SK-N-SH (cell line): ENCODE measurements at regions not wholly inside any gene's neighbourhood (a gene's known extent, or its start where the extent isn't known, plus 50 kb on each side); places are given as distances from the start of the nearest gene placed in this dataset.

Experiments used
- CTCF ChIA-PET: fragments of 300-600, 350-600 bp; formaldehyde crosslinking; extraction: SDS; loops from one replicate; lab custom pipeline; 2021; lab: Yijun Ruan, JAX
- POLR2A ChIA-PET: fragments of 350-600 bp; sonication (Branson Sonifier 250); formaldehyde crosslinking; extraction: SDS; loops from one replicate; lab custom pipeline; 2020; ENCODE audit warnings: antibody characterized with exemption, inconsistent platforms; lab: Yijun Ruan, JAX
- DNase-seq: peaks from one replicate; pipeline ENCODE4 v3.0.0; 2012
- H2AFZ ChIP-seq: fragments of 200-600 bp; sonication (generic); 2 replicates; pipeline ENCODE4 v1.8.1; 2016; ENCODE audit warnings: antibody characterized with exemption, mild to moderate bottlenecking, low read depth
- H3F3A ChIP-seq: fragments of 200-600 bp; sonication (generic); replicated peaks from 2 replicates; pipeline ENCODE3; 2016; ENCODE audit warnings: antibody characterized with exemption, mild to moderate bottlenecking; ENCODE audit not compliant: insufficient read depth
- H3K27ac ChIP-seq, 2 experiments: fragments of 200-500 bp in 1 of 2; fragments of 200-600 bp in 1 of 2; sonication (Bioruptor generic) in 1 of 2; sonication (generic), shearing (Covaris generic) in 1 of 2; 2 replicates each; pipeline versions ENCODE4 v1.5.1 to v1.6.1; 2014 to 2016; ENCODE audit warnings: low read depth in 2 of 2, inconsistent platforms in 1 of 2, low read length in 1 of 2, mild to moderate bottlenecking in 1 of 2, mixed read lengths in 1 of 2
- H3K27me3 ChIP-seq: fragments of 200-600 bp; sonication (generic), shearing (Covaris generic); 2 replicates; pipeline ENCODE4 v1.6.1; 2016; ENCODE audit warnings: mixed run types; ENCODE audit not compliant: insufficient read depth
- H3K36me3 ChIP-seq, 2 experiments: fragments of 200-500 bp in 1 of 2; fragments of 200-600 bp in 1 of 2; sonication (Bioruptor generic) in 1 of 2; sonication (generic) in 1 of 2; replicated peaks in 1 of 2; 2 replicates each; pipeline versions ENCODE3 to v1.5.1; 2014 to 2016; ENCODE audit warnings: low read length in 1 of 2, mild to moderate bottlenecking in 1 of 2; ENCODE audit not compliant: insufficient read depth in 2 of 2, control insufficient read depth in 1 of 2
- H3K4me1 ChIP-seq, 2 experiments: fragments of 200-500 bp in 1 of 2; fragments of 200-600 bp in 1 of 2; sonication (Bioruptor generic) in 1 of 2; sonication (generic), shearing (Covaris generic) in 1 of 2; 2 replicates each; pipeline versions ENCODE4 v1.5.1 to v1.6.1; 2014 to 2016; ENCODE audit warnings: low read depth in 1 of 2, low read length in 1 of 2, mixed run types in 1 of 2; ENCODE audit not compliant: insufficient read depth in 2 of 2, control insufficient read depth in 1 of 2
- H3K4me2 ChIP-seq: fragments of 200-600 bp; sonication (generic), shearing (Covaris generic); 2 replicates; pipeline ENCODE4 v1.6.1; 2017; ENCODE audit warnings: mixed run types
- H3K4me3 ChIP-seq, 2 experiments: fragments of 200-500 bp in 1 of 2; fragments of 200-600 bp in 1 of 2; sonication (Bioruptor generic) in 1 of 2; sonication (generic), shearing (Covaris generic) in 1 of 2; 2 replicates each; pipeline versions ENCODE4 v1.5.1 to v1.8.1; 2014 to 2016; ENCODE audit warnings: low read depth in 2 of 2, inconsistent platforms in 1 of 2, low read length in 1 of 2, mild to moderate bottlenecking in 1 of 2, mixed read lengths in 1 of 2, moderate library complexity in 1 of 2
- H3K79me2 ChIP-seq: fragments of 200-600 bp; sonication (generic); 2 replicates; pipeline ENCODE4 v1.8.1; 2017; ENCODE audit warnings: mild to moderate bottlenecking; ENCODE audit not compliant: insufficient read depth
- H3K9ac ChIP-seq: fragments of 200-600 bp; sonication (generic); 2 replicates; pipeline ENCODE4 v1.6.1; 2017; ENCODE audit warnings: mixed run types
- H3K9me2 ChIP-seq: fragments of 200-600 bp; sonication (generic); 2 replicates; pipeline ENCODE4 v1.6.1; 2017; ENCODE audit warnings: mixed run types
- H3K9me3 ChIP-seq: fragments of 200-600 bp; sonication (generic); 2 replicates; pipeline ENCODE4 v1.6.1; 2017; ENCODE audit warnings: mixed run types, mild to moderate bottlenecking, moderate library complexity
- H4K20me1 ChIP-seq: fragments of 200-600 bp; sonication (generic); 2 replicates; pipeline ENCODE4 v1.6.1; 2017; ENCODE audit warnings: mild to moderate bottlenecking, mixed run types; ENCODE audit not compliant: insufficient read depth
- EP300 ChIP-seq, 2 experiments: IDR thresholded peaks; 2 replicates each; pipeline versions ENCODE4 v1.4.0 to v1.6.1; 2012; ENCODE audit warnings: borderline replicate concordance in 1 of 2, low read depth in 1 of 2, low read length in 1 of 2
- EZH2phosphoT487 ChIP-seq: fragments of 200-600 bp; sonication (generic); IDR thresholded peaks from 2 replicates; pipeline ENCODE4 v1.6.1; 2017; ENCODE audit warnings: low read depth, mixed run types, mild to moderate bottlenecking, antibody characterized with exemption, moderate library complexity, borderline replicate concordance
- FOSL2 ChIP-seq: IDR thresholded peaks from 2 replicates; pipeline ENCODE4 v1.4.0; 2012; ENCODE audit warnings: low read depth, mild to moderate bottlenecking, moderate library complexity, borderline replicate concordance
- JUND ChIP-seq: IDR thresholded peaks from 2 replicates; pipeline ENCODE4 v1.4.0; 2012
- PBX3 ChIP-seq: IDR thresholded peaks from 2 replicates; pipeline ENCODE4; 2012
- RAD21 ChIP-seq: IDR thresholded peaks from 2 replicates; pipeline ENCODE4 v1.6.1; 2012; ENCODE audit warnings: mild to moderate bottlenecking, low read length
- REST ChIP-seq: IDR thresholded peaks from 2 replicates; pipeline ENCODE4 v1.6.1; 2012; ENCODE audit warnings: mild to moderate bottlenecking, low read depth, low read length, moderate library complexity
- TCF12 ChIP-seq: IDR thresholded peaks from 2 replicates; pipeline ENCODE4 v1.4.0; 2012
- TEAD4 ChIP-seq: IDR thresholded peaks from 2 replicates; pipeline ENCODE4 v1.4.0; 2012; ENCODE audit warnings: mild to moderate bottlenecking, borderline replicate concordance; ENCODE audit not compliant: insufficient read depth
- WGBS: methylation state at CpG from one replicate; pipeline ENCODE4 v1.1.6; 2017; ENCODE audit warnings: low lambda C conversion rate; 5-methylcytosine and 5-hydroxymethylcytosine counted together

- 35% methylated on average over 1 of the region's 1 CpG for WGBS
- Histone ChIP-seq H3K9ac (no peak overlapping the region), H3K9me3 (no peaks in the 10 kb centered on the region), H3K4me1 (peaks cover 0 to 6% of the 10 kb centered on the region in 2 experiments; a peak in 1 of 4 replicates), H3K27ac (no peak overlapping the region), H3K4me2 (no peak overlapping the region)
- peak; percentile 80; the same call in 1 of the 2 replicates for TF ChIP-seq REST
- no peak for TF ChIP-seq RAD21
- TF ChIP-seq, all 33 proteins: peak for 1
- Histone ChIP-seq H3F3A (peaks cover 10% of the 10 kb centered on the region), H4K20me1 (no peaks in the 10 kb centered on the region), H3K79me2 (no peaks in the 10 kb centered on the region), H3K36me3 (no peaks in the 10 kb centered on the region), H3K27me3 (no peaks in the 10 kb centered on the region), H3K4me3 (no peak overlapping the region), H3K9me2 (no peaks in the 10 kb centered on the region), H2AFZ (no peak overlapping the region)
- ChIA-PET CTCF (no interaction called here), POLR2A (no interaction called here)
- DNase-seq, result no peak
Measured at GRCh38 chr18:27808683-27809082, 368.2 kb downstream of the CDH2 start.

GRCh38 chr18:27803957-27804356 lies 373.0 kb downstream of the CDH2 start:
- peaks cover 12% of the 10 kb centered on the region for H3F3A ChIP-seq
- H3K79me2 ChIP-seq, result no peaks in the 10 kb centered on the region
- H3K27ac ChIP-seq, result peak overlapping the region in 1 of 2 experiments; percentile 46; a peak in 2 of 4 replicates
- H3K36me3 ChIP-seq, result no peaks in the 10 kb centered on the region
- H3K4me3 ChIP-seq, result no peak overlapping the region
- DNase-seq, result no peak
- H3K4me2 ChIP-seq, result no peak overlapping the region
- no peaks in the 10 kb centered on the region for H3K27me3 ChIP-seq
- peaks cover 0 to 6% of the 10 kb centered on the region in 2 experiments; a peak in 1 of 4 replicates for H3K4me1 ChIP-seq
- POLR2A ChIA-PET, result no interaction called here
- no peak overlapping the region for H3K9ac ChIP-seq
- TF ChIP-seq EP300 (IDR thresholded peaks at IDR 0.05; ENCODE audit: borderline replicate concordance in 1 of 2, low read depth in 1 of 2, low read length in 1 of 2) (peak in 1 of 2 experiments; percentile 42; a peak in 1 of 4 replicates), FOSL2 (peak; percentile 91), JUND (peak; percentile 84), PBX3 (peak; percentile 85), RAD21 (no peak), TEAD4 (peak; percentile 12; the same call in 1 of the 2 replicates), EZH2phosphoT487 (no peak), TCF12 (peak; percentile 65)
- H4K20me1 ChIP-seq, result no peaks in the 10 kb centered on the region
- no peaks in the 10 kb centered on the region for H3K9me2 ChIP-seq
- H3K9me3 ChIP-seq, result no peaks in the 10 kb centered on the region
- CTCF ChIA-PET, result no interaction called here
- 18% methylated on average over 2 of the region's 2 CpGs for WGBS
- H2AFZ ChIP-seq, result no peak overlapping the region
